SU-DHL-6 (cell line): ENCODE measurements at regions not wholly inside any gene's neighbourhood (a gene's known extent, or its start where the extent isn't known, plus 50 kb on each side); places are given as distances from the start of the nearest gene placed in this dataset.

ENCODE experiments used
- CTCF ChIP-seq: fragments of 200-600 bp; sonication (generic); IDR thresholded peaks from one replicate; pipeline ENCODE4 v1.5.1; 2017; ENCODE audit warnings: antibody characterized with exemption, mild to moderate bottlenecking, low read length, moderate library complexity; ENCODE audit not compliant: insufficient read depth, poor library complexity, severe bottlenecking
- EZH2phosphoT487 ChIP-seq: fragments of 200-600 bp; sonication (generic), shearing (Covaris generic); conservative IDR thresholded peaks from 2 replicates; pipeline ENCODE4 v1.6.1; 2018; ENCODE audit warnings: mild to moderate bottlenecking, antibody characterized with exemption, low read length, moderate library complexity, mixed read lengths

- TF ChIP-seq CTCF (no peak), EZH2phosphoT487 (no peak)
These were observed 329.8 kb upstream of the OR4E1 start for GRCh38 chr14:22003461-22003860.
